Osteocyte (in vitro differentiated cells): ENCODE measurements at regions not wholly inside any gene's neighbourhood (a gene's known extent, or its start where the extent isn't known, plus 50 kb on each side); places are given as distances from the start of the nearest gene placed in this dataset.

Experiments used
- DNase-seq: peaks from one replicate; pipeline ENCODE4 v3.0.0; 2021; ENCODE audit warnings: mixed read lengths; ENCODE audit not compliant: unreplicated experiment; ENCODE audit errors: extremely low spot score
- H3K27ac Mint-ChIP-seq: one replicate; pipeline ENCODE4 v1.8.0; 2021; ENCODE audit warnings: mild to moderate bottlenecking, mixed read lengths; ENCODE audit not compliant: unreplicated experiment
- H3K27me3 Mint-ChIP-seq: one replicate; pipeline ENCODE4 v1.8.0; 2021; ENCODE audit warnings: mixed read lengths; ENCODE audit not compliant: unreplicated experiment
- H3K36me3 Mint-ChIP-seq: one replicate; pipeline ENCODE4 v1.8.0; 2021; ENCODE audit warnings: mixed read lengths; ENCODE audit not compliant: unreplicated experiment
- H3K4me1 Mint-ChIP-seq: one replicate; pipeline ENCODE4 v1.8.0; 2021; ENCODE audit warnings: mixed read lengths; ENCODE audit not compliant: unreplicated experiment
- H3K4me3 Mint-ChIP-seq: one replicate; pipeline ENCODE4 v1.8.0; 2021; ENCODE audit warnings: mild to moderate bottlenecking, moderate library complexity, mixed read lengths; ENCODE audit not compliant: unreplicated experiment
- H3K9me3 Mint-ChIP-seq: one replicate; pipeline ENCODE4 v1.8.0; 2021; ENCODE audit warnings: mixed read lengths; ENCODE audit not compliant: unreplicated experiment
- CTCF ChIP-seq: fragments of 200-600 bp; sonication (generic); IDR thresholded peaks from 2 replicates; pipeline ENCODE4 v1.5.0; 2021; ENCODE audit warnings: antibody characterized with exemption, mild to moderate bottlenecking, moderate library complexity

GRCh38 chr2:12284037-12284436 is 432.7 kb upstream of the TRIB2 start:
- Mint-ChIP-seq H3K27ac (no peak overlapping the region), H3K27me3 (no peaks in the 10 kb centered on the region), H3K36me3 (no peaks in the 10 kb centered on the region), H3K4me3 (no peak overlapping the region), H3K4me1 (peaks cover 8% of the 10 kb centered on the region), H3K9me3 (peaks cover 14% of the 10 kb centered on the region)
- no peak for TF ChIP-seq CTCF
- no peak for DNase-seq

GRCh38 chr2:12284487-12284886 is 432.2 kb upstream of the TRIB2 start:
- no peak for TF ChIP-seq CTCF
- peaks cover 8% of the 10 kb centered on the region for H3K4me1 Mint-ChIP-seq
- no peaks in the 10 kb centered on the region for H3K36me3 Mint-ChIP-seq
- H3K9me3 Mint-ChIP-seq: peaks cover 14% of the 10 kb centered on the region
- no peak overlapping the region for H3K27ac Mint-ChIP-seq
- no peaks in the 10 kb centered on the region for H3K27me3 Mint-ChIP-seq
- no peak for DNase-seq
- no peak overlapping the region for H3K4me3 Mint-ChIP-seq

- no peak overlapping the region for H3K27ac Mint-ChIP-seq
- no peaks in the 10 kb centered on the region for H3K27me3 Mint-ChIP-seq
- no peaks in the 10 kb centered on the region for H3K36me3 Mint-ChIP-seq
- no peak for DNase-seq
- no peak for TF ChIP-seq CTCF
- H3K4me3 Mint-ChIP-seq: no peak overlapping the region
- H3K9me3 Mint-ChIP-seq: peaks cover 14% of the 10 kb centered on the region
- H3K4me1 Mint-ChIP-seq: peaks cover 8% of the 10 kb centered on the region
Observed at GRCh38 chr2:12286347-12286746, 430.4 kb upstream of the TRIB2 start.

- TF ChIP-seq CTCF: no peak
- H3K9me3 Mint-ChIP-seq: peaks cover 14% of the 10 kb centered on the region
- no peaks in the 10 kb centered on the region for H3K27me3 Mint-ChIP-seq
- H3K27ac Mint-ChIP-seq: no peak overlapping the region
- no peak for DNase-seq
- H3K4me1 Mint-ChIP-seq: peaks cover 8% of the 10 kb centered on the region
- H3K4me3 Mint-ChIP-seq: no peak overlapping the region
- H3K36me3 Mint-ChIP-seq: no peaks in the 10 kb centered on the region
Observed at GRCh38 chr2:12287220-12287751, 429.4 kb upstream of the TRIB2 start.

- peaks cover 14% of the 10 kb centered on the region for H3K9me3 Mint-ChIP-seq
- H3K27ac Mint-ChIP-seq: no peak overlapping the region
- TF ChIP-seq CTCF: no peak
- no peaks in the 10 kb centered on the region for H3K36me3 Mint-ChIP-seq
- DNase-seq: no peak
- no peaks in the 10 kb centered on the region for H3K27me3 Mint-ChIP-seq
- peaks cover 8% of the 10 kb centered on the region for H3K4me1 Mint-ChIP-seq
- H3K4me3 Mint-ChIP-seq: no peak overlapping the region
Observed at GRCh38 chr2:12288048-12288447, 428.7 kb upstream of the TRIB2 start.
